Fibroblast of lung (primary cell): ENCODE measurements at regions not wholly inside any gene's neighbourhood (a gene's known extent, or its start where the extent isn't known, plus 50 kb on each side); places are given as distances from the start of the nearest gene placed in this dataset.

Experiments
- DNase-seq, 2 donors: peaks; one replicate each; pipeline versions ENCODE4 v3.0.0 to v3.0.0-alpha.2; 2010; ENCODE audit warnings: low read depth in 2 of 2
- H2AFZ ChIP-seq: 2 replicates; pipeline ENCODE4 v1.5.1; 2012; ENCODE audit warnings: low read length, control low read depth, inconsistent platforms
- H3K27ac ChIP-seq: 2 replicates; pipeline ENCODE4 v1.5.1; 2011; ENCODE audit warnings: low read length, control low read depth; ENCODE audit not compliant: insufficient read depth
- H3K27me3 ChIP-seq: 2 replicates; pipeline ENCODE4 v1.5.1; 2011; ENCODE audit warnings: mild to moderate bottlenecking, low read length; ENCODE audit not compliant: control insufficient read depth, insufficient read depth
- H3K36me3 ChIP-seq: 2 replicates; pipeline ENCODE4 v1.5.1; 2011; ENCODE audit warnings: low read length; ENCODE audit not compliant: control insufficient read depth, insufficient read depth
- H3K4me1 ChIP-seq: 2 replicates; pipeline ENCODE4 v1.5.1; 2011; ENCODE audit warnings: low read length; ENCODE audit not compliant: control insufficient read depth, insufficient read depth; ENCODE audit errors: extremely low read depth
- H3K4me2 ChIP-seq: 2 replicates; pipeline ENCODE4 v1.5.1; 2011; ENCODE audit warnings: low read length, control low read depth; ENCODE audit not compliant: insufficient read depth; ENCODE audit errors: extremely low read depth
- H3K4me3 ChIP-seq, 4 experiments: fragments of 200-600 bp in 1 of 4; sonication (generic) in 1 of 4; replicated peaks in 1 of 4; 2 replicates each; pipeline ENCODE4 v1.5.1; 2011 to 2016; ENCODE audit warnings: low read length in 4 of 4, low read depth in 3 of 4, mild to moderate bottlenecking in 3 of 4, control low read depth in 2 of 4, inconsistent platforms in 1 of 4, mixed read lengths in 1 of 4; ENCODE audit not compliant: insufficient read depth in 1 of 4; ENCODE audit errors: control extremely low read depth in 1 of 4
- H3K79me2 ChIP-seq: 2 replicates; pipeline ENCODE4 v1.5.1; 2012; ENCODE audit warnings: mild to moderate bottlenecking, low read length, inconsistent platforms; ENCODE audit not compliant: control insufficient read depth, insufficient read depth
- H3K9ac ChIP-seq: 2 replicates; pipeline ENCODE4 v1.5.1; 2011; ENCODE audit warnings: mild to moderate bottlenecking, low read length, control low read depth; ENCODE audit not compliant: insufficient read depth
- H3K9me3 ChIP-seq: 2 replicates; pipeline ENCODE4 v1.5.1; 2012; ENCODE audit warnings: low read depth, low read length; ENCODE audit not compliant: control insufficient read depth, insufficient read depth
- H4K20me1 ChIP-seq: 2 replicates; pipeline ENCODE4 v1.5.1; 2011; ENCODE audit warnings: low read length; ENCODE audit not compliant: control insufficient read depth, insufficient read depth; ENCODE audit errors: extremely low read depth
- EZH2 ChIP-seq: IDR thresholded peaks from 2 replicates; pipeline ENCODE4 v1.5.1; 2012; ENCODE audit warnings: low read length, control low read depth, mild to moderate bottlenecking; ENCODE audit errors: missing control alignments
- TF ChIP-seq, protein P1 (sequence below), 2 donors: IDR thresholded peaks in 1 of 2; conservative IDR thresholded peaks in 1 of 2; 1 replicate in 1 of 2; 2 replicates in 1 of 2; pipeline ENCODE4 v1.5.1; 2011 to 2012; ENCODE audit warnings: low read length in 2 of 2, control low read depth in 1 of 2, inconsistent platforms in 1 of 2, low read depth in 1 of 2, mild to moderate bottlenecking in 1 of 2

DNA sequence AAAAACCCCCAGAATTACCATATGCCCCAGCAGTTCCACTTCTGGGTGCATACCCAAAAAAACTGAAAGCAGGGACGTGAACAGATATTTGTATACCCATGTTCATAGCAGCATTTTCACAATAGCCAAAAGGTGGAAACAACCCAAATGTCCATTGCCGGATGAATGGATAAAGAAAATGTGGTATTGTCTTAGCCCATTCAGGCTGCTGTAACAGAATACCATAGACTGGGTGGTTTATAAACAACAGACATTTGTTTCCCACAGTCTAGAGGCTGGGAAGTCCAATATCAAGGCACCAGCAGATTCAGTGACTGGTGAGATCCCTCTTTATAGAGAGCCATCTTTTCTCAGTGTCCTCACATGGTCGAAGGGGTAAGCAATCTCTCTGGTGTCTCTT, 182.1 kb upstream of the ANKRD28 start:
- Histone ChIP-seq H3K9me3 (no peaks in the 10 kb centered on the region), H3K9ac (no peak overlapping the region), H4K20me1 (no peaks in the 10 kb centered on the region), H3K79me2 (no peaks in the 10 kb centered on the region), H2AFZ (no peak overlapping the region), H3K27me3 (no peaks in the 10 kb centered on the region), H3K4me3 (no peak overlapping the region), H3K4me1 (peaks cover 4% of the 10 kb centered on the region), H3K27ac (no peak overlapping the region), H3K36me3 (no peaks in the 10 kb centered on the region), H3K4me2 (no peak overlapping the region)
- TF ChIP-seq, protein P1, sequence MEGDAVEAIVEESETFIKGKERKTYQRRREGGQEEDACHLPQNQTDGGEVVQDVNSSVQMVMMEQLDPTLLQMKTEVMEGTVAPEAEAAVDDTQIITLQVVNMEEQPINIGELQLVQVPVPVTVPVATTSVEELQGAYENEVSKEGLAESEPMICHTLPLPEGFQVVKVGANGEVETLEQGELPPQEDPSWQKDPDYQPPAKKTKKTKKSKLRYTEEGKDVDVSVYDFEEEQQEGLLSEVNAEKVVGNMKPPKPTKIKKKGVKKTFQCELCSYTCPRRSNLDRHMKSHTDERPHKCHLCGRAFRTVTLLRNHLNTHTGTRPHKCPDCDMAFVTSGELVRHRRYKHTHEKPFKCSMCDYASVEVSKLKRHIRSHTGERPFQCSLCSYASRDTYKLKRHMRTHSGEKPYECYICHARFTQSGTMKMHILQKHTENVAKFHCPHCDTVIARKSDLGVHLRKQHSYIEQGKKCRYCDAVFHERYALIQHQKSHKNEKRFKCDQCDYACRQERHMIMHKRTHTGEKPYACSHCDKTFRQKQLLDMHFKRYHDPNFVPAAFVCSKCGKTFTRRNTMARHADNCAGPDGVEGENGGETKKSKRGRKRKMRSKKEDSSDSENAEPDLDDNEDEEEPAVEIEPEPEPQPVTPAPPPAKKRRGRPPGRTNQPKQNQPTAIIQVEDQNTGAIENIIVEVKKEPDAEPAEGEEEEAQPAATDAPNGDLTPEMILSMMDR (conservative IDR thresholded peaks at IDR 0.05 in 1 of 2, IDR thresholded peaks at IDR 0.05 in 1 of 2; ENCODE audit: low read depth in 1 of 2, low read length in 2 of 2): no peak
- TF ChIP-seq EZH2: no peak
- DNase-seq: no peak

GRCh38 chr3:15982243-15982642, 184.5 kb upstream of the ANKRD28 start:
- DNase-seq: no peak
- Histone ChIP-seq H3K27me3 (no peaks in the 10 kb centered on the region), H3K27ac (peak overlapping the region; percentile 91), H2AFZ (no peak overlapping the region), H3K4me3 (peak overlapping the region in 2 of 4 experiments; percentile 36 to 48), H3K36me3 (no peaks in the 10 kb centered on the region), H3K9ac (no peak overlapping the region), H3K4me1 (peaks cover 4% of the 10 kb centered on the region), H3K79me2 (no peaks in the 10 kb centered on the region), H3K9me3 (no peaks in the 10 kb centered on the region), H4K20me1 (no peaks in the 10 kb centered on the region), H3K4me2 (peak overlapping the region; percentile 59)
- TF ChIP-seq, protein P1 (conservative IDR thresholded peaks at IDR 0.05 in 1 of 2, IDR thresholded peaks at IDR 0.05 in 1 of 2; ENCODE audit: low read depth in 1 of 2, low read length in 2 of 2): no peak
- TF ChIP-seq EZH2: no peak

GRCh38 chr3:15982667-15983196, 185.0 kb upstream of the ANKRD28 start:
- Histone ChIP-seq H3K27ac (peak overlapping the region; percentile 91), H4K20me1 (no peaks in the 10 kb centered on the region)
- DNase-seq: peak; percentile 95 to 98

More at GRCh38 chr3:15982667-15983196, 185.0 kb upstream of the ANKRD28 start:
- Histone ChIP-seq H3K4me3 (peak overlapping the region in 3 of 4 experiments; percentile 2 to 48 (median 36)), H2AFZ (no peak overlapping the region), H3K4me2 (peak overlapping the region; percentile 59), H3K27me3 (no peaks in the 10 kb centered on the region), H3K9ac (peak overlapping the region; percentile 9), H3K36me3 (no peaks in the 10 kb centered on the region), H3K4me1 (peaks cover 4% of the 10 kb centered on the region), H3K9me3 (no peaks in the 10 kb centered on the region), H3K79me2 (no peaks in the 10 kb centered on the region)
- TF ChIP-seq, protein P1 (conservative IDR thresholded peaks at IDR 0.05 in 1 of 2, IDR thresholded peaks at IDR 0.05 in 1 of 2; ENCODE audit: low read depth in 1 of 2, low read length in 2 of 2): no peak
- no peak for TF ChIP-seq EZH2
